ENCODE measurements at regions not wholly inside any gene's neighbourhood (a gene's known extent, or its start where the extent isn't known, plus 50 kb on each side); places are given as distances from the start of the nearest gene placed in this dataset.

DNA sequence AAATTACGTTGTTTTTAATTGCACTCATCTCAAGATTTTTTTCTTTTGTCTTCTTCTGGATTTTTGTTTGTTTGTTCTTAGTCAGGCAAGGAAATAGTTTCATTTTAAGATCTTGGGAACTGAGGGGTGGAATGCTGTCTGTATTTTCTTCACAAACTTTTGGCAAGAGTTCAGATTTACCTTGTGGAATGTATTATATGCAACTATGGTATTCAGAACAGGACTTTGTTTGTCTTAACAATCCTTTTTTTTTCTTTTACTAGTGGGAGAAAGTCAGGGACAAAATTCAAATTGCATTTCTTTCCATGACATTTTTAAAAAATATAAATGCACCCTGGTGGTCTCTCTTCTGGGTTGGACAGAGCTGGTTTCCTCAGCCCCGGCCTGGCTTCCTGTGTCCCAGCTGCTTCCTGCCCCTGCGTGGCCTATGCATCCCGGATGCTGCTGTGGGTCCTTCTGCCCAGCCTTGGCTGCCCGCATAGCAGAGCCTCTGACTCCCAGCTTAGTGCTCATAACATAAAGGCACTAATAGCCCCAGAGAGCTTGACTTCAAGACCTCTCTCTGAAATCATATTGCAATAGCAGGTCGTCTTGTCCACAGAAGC lies 520.7 kb downstream of the QKI start (continued):
- TF ChIP-seq ZMYM4 (CRISPR knock-in tag; IDR thresholded peaks at IDR 0.05), result no peak
- TF ChIP-seq SRSF9 (IDR thresholded peaks at IDR 0.05; ENCODE audit: borderline replicate concordance, insufficient read depth, low read depth, low read length, poor library complexity, severe bottlenecking), result no peak
- no peak for TF ChIP-seq ZNF12 (CRISPR knock-in tag; IDR thresholded peaks at IDR 0.05)
- no peak for TF ChIP-seq SSRP1 (CRISPR knock-in tag; IDR thresholded peaks at IDR 0.05)
- TF ChIP-seq RCOR2 (CRISPR knock-in tag; IDR thresholded peaks at IDR 0.05), result no peak

DNA sequence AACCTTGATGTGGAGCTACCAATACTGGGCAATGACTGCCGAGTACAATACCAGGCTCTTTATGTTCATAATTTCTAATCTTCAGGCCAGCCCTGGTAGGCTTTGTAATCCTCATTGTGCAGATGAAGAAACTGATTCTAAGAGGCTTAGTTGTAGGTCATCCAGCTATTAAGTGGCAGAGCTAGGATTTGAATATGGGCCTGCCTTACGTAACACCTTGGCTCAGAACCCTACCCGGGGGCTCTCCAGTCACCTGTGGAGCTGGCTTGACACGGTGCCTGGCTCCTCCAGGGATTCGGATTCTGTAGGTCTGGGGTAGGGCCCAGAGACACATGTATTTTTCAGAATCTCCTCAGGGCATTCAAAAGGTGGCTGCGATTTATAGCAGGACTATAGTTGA lies 515.5 kb downstream of the QKI start:
- CTCF ChIA-PET (ENCODE audit: low intra/inter-chr PET ratio, low total read pairs), result no interaction called here

More for the DNA sequence above, 515.5 kb downstream of the QKI start:
- TF ChIP-seq ZFP90 (CRISPR knock-in tag; IDR thresholded peaks at IDR 0.05; ENCODE audit: borderline replicate concordance) (no peak), ZNF615 (CRISPR knock-in tag; IDR thresholded peaks at IDR 0.05; ENCODE audit: borderline replicate concordance) (no peak), TBX2 (CRISPR knock-in tag; IDR thresholded peaks at IDR 0.05; ENCODE audit: borderline replicate concordance) (no peak), RXRB (CRISPR knock-in tag; IDR thresholded peaks at IDR 0.05; ENCODE audit: borderline replicate concordance) (no peak), SRSF4 (IDR thresholded peaks at IDR 0.05; ENCODE audit: low read depth, low read length, poor library complexity, severe bottlenecking) (no peak), ZNF672 (CRISPR knock-in tag; IDR thresholded peaks at IDR 0.05) (no peak), HNRNPL (IDR thresholded peaks at IDR 0.05; ENCODE audit: low read depth, low read length) (no peak), CCDC6 (CRISPR knock-in tag; IDR thresholded peaks at IDR 0.05) (no peak), PLRG1 (conservative IDR thresholded peaks at IDR 0.05) (no peak), ZNF256 (CRISPR knock-in tag; conservative IDR thresholded peaks at IDR 0.05) (no peak), ZNF383 (CRISPR knock-in tag; IDR thresholded peaks at IDR 0.05; ENCODE audit: borderline replicate concordance) (no peak)
- TF ChIP-seq, protein P1, sequence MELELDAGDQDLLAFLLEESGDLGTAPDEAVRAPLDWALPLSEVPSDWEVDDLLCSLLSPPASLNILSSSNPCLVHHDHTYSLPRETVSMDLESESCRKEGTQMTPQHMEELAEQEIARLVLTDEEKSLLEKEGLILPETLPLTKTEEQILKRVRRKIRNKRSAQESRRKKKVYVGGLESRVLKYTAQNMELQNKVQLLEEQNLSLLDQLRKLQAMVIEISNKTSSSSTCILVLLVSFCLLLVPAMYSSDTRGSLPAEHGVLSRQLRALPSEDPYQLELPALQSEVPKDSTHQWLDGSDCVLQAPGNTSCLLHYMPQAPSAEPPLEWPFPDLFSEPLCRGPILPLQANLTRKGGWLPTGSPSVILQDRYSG (CRISPR knock-in tag; IDR thresholded peaks at IDR 0.05), result no peak
- TF ChIP-seq, protein P2, sequence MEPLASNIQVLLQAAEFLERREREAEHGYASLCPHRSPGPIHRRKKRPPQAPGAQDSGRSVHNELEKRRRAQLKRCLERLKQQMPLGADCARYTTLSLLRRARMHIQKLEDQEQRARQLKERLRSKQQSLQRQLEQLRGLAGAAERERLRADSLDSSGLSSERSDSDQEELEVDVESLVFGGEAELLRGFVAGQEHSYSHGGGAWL (CRISPR knock-in tag; IDR thresholded peaks at IDR 0.05), result no peak
- TF ChIP-seq, protein P3, sequence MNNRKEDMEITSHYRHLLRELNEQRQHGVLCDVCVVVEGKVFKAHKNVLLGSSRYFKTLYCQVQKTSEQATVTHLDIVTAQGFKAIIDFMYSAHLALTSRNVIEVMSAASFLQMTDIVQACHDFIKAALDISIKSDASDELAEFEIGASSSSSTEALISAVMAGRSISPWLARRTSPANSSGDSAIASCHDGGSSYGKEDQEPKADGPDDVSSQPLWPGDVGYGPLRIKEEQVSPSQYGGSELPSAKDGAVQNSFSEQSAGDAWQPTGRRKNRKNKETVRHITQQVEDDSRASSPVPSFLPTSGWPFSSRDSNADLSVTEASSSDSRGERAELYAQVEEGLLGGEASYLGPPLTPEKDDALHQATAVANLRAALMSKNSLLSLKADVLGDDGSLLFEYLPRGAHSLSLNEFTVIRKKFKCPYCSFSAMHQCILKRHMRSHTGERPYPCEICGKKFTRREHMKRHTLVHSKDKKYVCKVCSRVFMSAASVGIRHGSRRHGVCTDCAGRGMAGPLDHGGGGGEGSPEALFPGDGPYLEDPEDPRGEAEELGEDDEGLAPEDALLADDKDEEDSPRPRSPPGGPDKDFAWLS (CRISPR knock-in tag; IDR thresholded peaks at IDR 0.05; ENCODE audit: borderline replicate concordance), result no peak
- intact Hi-C loops (cut with micrococcal nuclease; ENCODE audit: unreplicated experiment), result no loop called here
- FAIRE-seq (no peak), DNase-seq (ENCODE audit: low spot score) (no peak), ATAC-seq (no peak)
- Histone ChIP-seq H3K9me3 (ENCODE audit: low read length) (no peaks in the 10 kb centered on the region), H3K4me2 (ENCODE audit: low read depth, low read length) (no peak overlapping the region), H3K4me1 (ENCODE audit: insufficient read depth, low read length) (no peaks in the 10 kb centered on the region), H3K36me3 (replicated peaks in 1 of 2; ENCODE audit: control insufficient read depth in 1 of 2, insufficient read depth in 2 of 2, low read length in 2 of 2) (no peaks in the 10 kb centered on the region), H2AFZ (ENCODE audit: low read length) (no peak overlapping the region), H3K27ac (ENCODE audit: extremely low read length, insufficient read depth, low read length) (no peak overlapping the region), H3K27me3 (ENCODE audit: control insufficient read depth in 1 of 2, insufficient read depth in 2 of 2, low read length in 2 of 2) (0 out of 5 replicates have a peak, but pooled peaks cover 0 to 7% of the 10 kb centered on the region in 2 experiments), H3K4me3 (replicated peaks in 1 of 3; ENCODE audit: insufficient read depth in 1 of 3, low read depth in 2 of 3, low read length in 3 of 3) (no peak overlapping the region), H3K9ac (ENCODE audit: insufficient read depth, low read depth, low read length) (no peak overlapping the region), H3K79me2 (ENCODE audit: insufficient read depth, low read length) (no peaks in the 10 kb centered on the region), H4K20me1 (ENCODE audit: insufficient read depth, low read length) (no peaks in the 10 kb centered on the region)
- no TSS peak for BruUV-seq (replicated peaks)
- in situ Hi-C loops (cut with HindIII; ENCODE audit: extremely low pct_ligation_motif_present, low pct_unique_long_range_greater_than_20kb), result no loop called here
- POLR2A ChIA-PET, result no interaction called here
- 11% methylated on average over 6 of the region's 6 CpGs for whole genome bisulfite sequencing (ENCODE audit: low lambda C conversion rate)

Data from HepG2 (cell line).